OCI-LY7 (cell line): ENCODE measurements at regions not wholly inside any gene's neighbourhood (a gene's known extent, or its start where the extent isn't known, plus 50 kb on each side); places are given as distances from the start of the nearest gene placed in this dataset.

Experiments
- BruUV-seq: library from RNA; stranded (reverse); fragments of 400-500 nt; replicated peaks from 2 replicates; lab custom pipeline; 2021; lab: Mats Ljungman, UMichigan
- CTCF ChIA-PET: fragments of 300-600 bp; sonication (Branson Sonifier 250); formaldehyde crosslinking; loops from one replicate; lab custom pipeline; 2022; ENCODE audit warnings: antibody characterized with exemption; ENCODE audit not compliant: unreplicated experiment; lab: Charles Lee
- POLR2A ChIA-PET: fragments of 300-600 bp; sonication (Branson Sonifier 250); formaldehyde crosslinking; loops from one replicate; lab custom pipeline; 2022; ENCODE audit warnings: antibody characterized with exemption; lab: Charles Lee
- DNase-seq: peaks from one replicate; pipeline ENCODE4 v3.0.0-alpha.2; 2015; ENCODE audit warnings: low spot score
- H2AFZ ChIP-seq: fragments of 200-600 bp; sonication (generic), shearing (Covaris generic); 2 replicates; pipeline ENCODE4 v1.6.1; 2014; ENCODE audit warnings: mild to moderate bottlenecking, antibody characterized with exemption, low read length, moderate library complexity
- H3K27ac ChIP-seq: fragments of 200-600 bp; sonication (generic); 2 replicates; pipeline ENCODE4 v1.5.1; 2014; ENCODE audit warnings: mixed run types, low read depth, mild to moderate bottlenecking, moderate library complexity, low read length, inconsistent platforms; ENCODE audit not compliant: poor library complexity, severe bottlenecking
- H3K36me3 ChIP-seq: fragments of 200-600 bp; sonication (generic); 2 replicates; pipeline ENCODE4 v1.6.1; 2014; ENCODE audit warnings: mild to moderate bottlenecking, antibody characterized with exemption, low read length, moderate library complexity, mixed read lengths; ENCODE audit not compliant: insufficient read depth
- H3K4me1 ChIP-seq: fragments of 200-600 bp; sonication (generic); 2 replicates; pipeline ENCODE4 v1.5.1; 2014; ENCODE audit warnings: mild to moderate bottlenecking, low read length; ENCODE audit not compliant: insufficient read depth, poor library complexity, severe bottlenecking
- H3K4me2 ChIP-seq: fragments of 200-600 bp; sonication (generic); 2 replicates; pipeline ENCODE4 v1.6.1; 2014; ENCODE audit warnings: mild to moderate bottlenecking, low read length
- H3K4me3 ChIP-seq: fragments of 200-600 bp; sonication (generic); 2 replicates; pipeline ENCODE4 v1.5.1; 2014; ENCODE audit warnings: mild to moderate bottlenecking, low read depth, low read length; ENCODE audit not compliant: poor library complexity, severe bottlenecking
- H3K79me2 ChIP-seq: fragments of 200-600 bp; sonication (generic); 2 replicates; pipeline ENCODE4 v1.6.1; 2016; ENCODE audit warnings: low read depth, mild to moderate bottlenecking, low read length, moderate library complexity, mixed read lengths; ENCODE audit not compliant: insufficient read depth
- H3K9me2 ChIP-seq: fragments of 200-600 bp; sonication (generic); 2 replicates; pipeline ENCODE4 v1.6.1; 2016; ENCODE audit warnings: mild to moderate bottlenecking, low read length, mixed read lengths; ENCODE audit not compliant: insufficient read depth
- H3K9me3 ChIP-seq: fragments of 200-600 bp; sonication (generic); 2 replicates; pipeline ENCODE4 v1.6.1; 2014; ENCODE audit warnings: mild to moderate bottlenecking, mixed run types, low read length, mixed read lengths
- H4K20me1 ChIP-seq: fragments of 200-600 bp; sonication (generic); 2 replicates; pipeline ENCODE4 v1.6.1; 2014; ENCODE audit warnings: mild to moderate bottlenecking, antibody characterized with exemption, low read length, moderate library complexity, mixed read lengths; ENCODE audit not compliant: insufficient read depth
- EZH2phosphoT487 ChIP-seq: fragments of 200-600 bp; sonication (generic); IDR thresholded peaks from 2 replicates; pipeline ENCODE4 v1.6.1; 2018; ENCODE audit warnings: low read depth, borderline replicate concordance, mild to moderate bottlenecking, mixed run types, antibody characterized with exemption, low read length, moderate library complexity, mixed read lengths
- intact Hi-C: fragments of 100-400 bp; cut with micrococcal nuclease; formaldehyde crosslinking; loops from one replicate; pipeline ENCODE4 v1.10.0; 2022; ENCODE audit not compliant: unreplicated experiment
- TF ChIP-seq, protein P1 (sequence below): fragments of 200-600 bp; sonication (generic); conservative IDR thresholded peaks from 2 replicates; pipeline ENCODE4 v1.5.1; 2014; ENCODE audit warnings: mild to moderate bottlenecking, antibody characterized with exemption, low read length, moderate library complexity, mixed read lengths

DNA sequence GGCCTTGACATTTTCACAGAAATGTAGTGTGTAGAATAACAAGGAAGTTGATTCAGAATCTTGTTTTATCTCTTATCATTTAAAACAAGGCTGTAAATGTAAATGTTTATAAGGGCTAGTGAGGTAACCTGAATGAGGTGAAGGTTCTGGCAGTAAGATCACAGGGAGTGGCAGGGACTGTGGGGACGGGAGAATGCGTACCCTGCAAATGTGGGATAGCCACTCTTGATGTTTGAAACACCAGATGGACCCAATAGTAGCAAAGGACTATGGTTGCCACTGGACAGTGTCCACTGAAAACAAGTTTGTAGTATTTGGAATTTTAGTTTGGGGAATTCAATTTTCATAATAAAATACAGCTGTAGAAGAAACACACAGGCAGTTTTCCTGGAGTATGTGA, 155.3 kb downstream of the FHIP1A start:
- POLR2A ChIA-PET: interaction anchor here (2.0 kb wide), 1 partner anchor 8 kb away, joined by 10 read pairs; no protein-coding TSS in a partner anchor
- intact Hi-C loops: loop anchor here (10.0 kb wide), 1 partner anchor 550 kb away; the partner anchor contains the start of gene LRBA
- peak overlapping the region; percentile 44 for H2AFZ ChIP-seq
- H3K4me2 ChIP-seq: no peak overlapping the region
- H3K27ac ChIP-seq: no peak overlapping the region
- TF ChIP-seq, protein P1, sequence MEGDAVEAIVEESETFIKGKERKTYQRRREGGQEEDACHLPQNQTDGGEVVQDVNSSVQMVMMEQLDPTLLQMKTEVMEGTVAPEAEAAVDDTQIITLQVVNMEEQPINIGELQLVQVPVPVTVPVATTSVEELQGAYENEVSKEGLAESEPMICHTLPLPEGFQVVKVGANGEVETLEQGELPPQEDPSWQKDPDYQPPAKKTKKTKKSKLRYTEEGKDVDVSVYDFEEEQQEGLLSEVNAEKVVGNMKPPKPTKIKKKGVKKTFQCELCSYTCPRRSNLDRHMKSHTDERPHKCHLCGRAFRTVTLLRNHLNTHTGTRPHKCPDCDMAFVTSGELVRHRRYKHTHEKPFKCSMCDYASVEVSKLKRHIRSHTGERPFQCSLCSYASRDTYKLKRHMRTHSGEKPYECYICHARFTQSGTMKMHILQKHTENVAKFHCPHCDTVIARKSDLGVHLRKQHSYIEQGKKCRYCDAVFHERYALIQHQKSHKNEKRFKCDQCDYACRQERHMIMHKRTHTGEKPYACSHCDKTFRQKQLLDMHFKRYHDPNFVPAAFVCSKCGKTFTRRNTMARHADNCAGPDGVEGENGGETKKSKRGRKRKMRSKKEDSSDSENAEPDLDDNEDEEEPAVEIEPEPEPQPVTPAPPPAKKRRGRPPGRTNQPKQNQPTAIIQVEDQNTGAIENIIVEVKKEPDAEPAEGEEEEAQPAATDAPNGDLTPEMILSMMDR: no peak
- no peak for TF ChIP-seq EZH2phosphoT487
- no peak overlapping the region for H3K4me3 ChIP-seq
- H3K79me2 ChIP-seq: no peaks in the 10 kb centered on the region
- no TSS peak for BruUV-seq
- DNase-seq: no peak
- no peaks in the 10 kb centered on the region for H3K9me3 ChIP-seq
- H3K9me2 ChIP-seq: no peaks in the 10 kb centered on the region
- H3K36me3 ChIP-seq: no peaks in the 10 kb centered on the region
- peaks cover 36% of the 10 kb centered on the region for H3K4me1 ChIP-seq
- CTCF ChIA-PET: no interaction called here
- H4K20me1 ChIP-seq: no peaks in the 10 kb centered on the region

DNA sequence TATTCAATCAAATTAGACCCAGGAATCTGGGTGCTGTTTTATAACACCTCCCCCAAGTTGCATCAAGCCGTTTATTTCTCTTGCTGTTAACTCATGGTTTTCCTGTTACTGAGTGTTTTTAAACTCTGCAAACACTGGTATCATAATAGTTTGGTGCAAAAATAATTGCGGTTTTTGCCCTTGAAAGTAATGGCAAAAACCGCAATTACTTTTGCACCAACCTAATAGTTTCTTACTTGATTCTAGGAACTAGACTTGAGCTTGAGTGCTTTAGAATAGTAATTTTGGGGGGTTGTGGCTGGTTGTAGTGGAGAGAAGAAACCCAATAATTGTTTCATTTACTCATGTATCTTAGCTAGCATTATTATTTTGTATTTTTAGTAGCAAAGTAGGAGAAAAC, 156.6 kb downstream of the FHIP1A start:
- CTCF ChIA-PET: no interaction called here
- TF ChIP-seq, protein P1: no peak
- TF ChIP-seq EZH2phosphoT487: no peak
- H3K4me1 ChIP-seq: peaks cover 36% of the 10 kb centered on the region
- POLR2A ChIA-PET: interaction anchor here (0.6 to 0.9 kb wide), 2 partner anchors 56 to 87 kb away, joined by 3 to 5 read pairs; no protein-coding TSS in a partner anchor
- no peak overlapping the region; the same call in 1 of the 2 replicates for H2AFZ ChIP-seq
- H3K79me2 ChIP-seq: no peaks in the 10 kb centered on the region
- H3K36me3 ChIP-seq: no peaks in the 10 kb centered on the region
- H3K4me3 ChIP-seq: no peak overlapping the region
- H4K20me1 ChIP-seq: no peaks in the 10 kb centered on the region
- BruUV-seq: no TSS peak
- no peaks in the 10 kb centered on the region for H3K9me3 ChIP-seq
- no peak overlapping the region for H3K27ac ChIP-seq
- no peak for DNase-seq
- H3K9me2 ChIP-seq: no peaks in the 10 kb centered on the region
- H3K4me2 ChIP-seq: no peak overlapping the region; the same call in 1 of the 2 replicates
- intact Hi-C loops: loop anchor here (10.0 kb wide), 1 partner anchor 551 kb away; the partner anchor contains the start of gene LRBA

DNA sequence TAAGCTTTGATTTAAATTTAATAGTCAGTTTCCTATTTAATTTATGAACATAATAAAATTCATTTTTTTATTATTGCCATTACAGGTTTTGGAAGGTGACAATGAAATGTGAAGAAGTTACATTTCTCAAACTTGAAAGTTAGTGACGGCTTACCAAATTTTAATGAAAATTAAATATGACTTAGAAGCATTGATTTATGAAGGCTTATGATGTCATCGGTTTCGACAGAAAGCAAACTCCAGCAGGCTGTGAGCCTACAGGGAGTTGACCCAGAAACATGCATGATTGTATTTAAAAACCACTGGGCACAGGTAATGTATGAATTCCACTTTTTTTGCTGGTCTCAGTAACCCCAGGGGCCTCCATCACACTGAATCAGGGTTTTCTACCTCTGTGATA, 157.1 kb downstream of the FHIP1A start:
- DNase-seq: no peak
- TF ChIP-seq EZH2phosphoT487: no peak
- TF ChIP-seq, protein P1: no peak
- H2AFZ ChIP-seq: peak overlapping the region; percentile 89
- no peaks in the 10 kb centered on the region for H3K36me3 ChIP-seq
- H3K9me2 ChIP-seq: no peaks in the 10 kb centered on the region
- peaks cover 36% of the 10 kb centered on the region for H3K4me1 ChIP-seq
- CTCF ChIA-PET: no interaction called here
- peak overlapping the region; percentile 46 for H3K4me3 ChIP-seq
- peak overlapping the region; percentile 67 for H3K27ac ChIP-seq
- peak overlapping the region; percentile 59 for H3K4me2 ChIP-seq
- H3K9me3 ChIP-seq: no peaks in the 10 kb centered on the region
- H3K79me2 ChIP-seq: no peaks in the 10 kb centered on the region
- POLR2A ChIA-PET: interaction anchor here (0.6 to 1.6 kb wide), 6 partner anchors 13 to 87 kb away, joined by 3 to 5 read pairs (median 4); no protein-coding TSS in a partner anchor
- BruUV-seq: no TSS peak
- intact Hi-C loops: loop anchor here (10.0 kb wide), 1 partner anchor 551 kb away; the partner anchor contains the start of gene LRBA
- H4K20me1 ChIP-seq: no peaks in the 10 kb centered on the region
